ENCODE measurements at regions not wholly inside any gene's neighbourhood (a gene's known extent, or its start where the extent isn't known, plus 50 kb on each side); places are given as distances from the start of the nearest gene placed in this dataset.

- no peaks in the 10 kb centered on the region for H3K36me3 Mint-ChIP-seq (ENCODE audit: low read depth)
- H3K9me3 Mint-ChIP-seq, result peaks cover 5% of the 10 kb centered on the region
- H3K4me1 Mint-ChIP-seq, result no peaks in the 10 kb centered on the region
- no peak overlapping the region for H3K4me3 Mint-ChIP-seq
- no peaks in the 10 kb centered on the region for H3K27me3 Mint-ChIP-seq (ENCODE audit: low read depth)
- no peak overlapping the region for H3K27ac Mint-ChIP-seq (ENCODE audit: unreplicated experiment)
- no peak for TF ChIP-seq CTCF (conservative IDR thresholded peaks at IDR 0.05)
- DNase-seq (ENCODE audit: low read depth, low spot score), result no peak
These were observed 197.2 kb upstream of the FSHR start for GRCh38 chr2:49351560-49351959.

GRCh38 chr2:49343638-49344037, 189.3 kb upstream of the FSHR start:
- TF ChIP-seq CTCF (conservative IDR thresholded peaks at IDR 0.05), result no peak
- Mint-ChIP-seq H3K27me3 (ENCODE audit: low read depth) (no peaks in the 10 kb centered on the region), H3K27ac (ENCODE audit: unreplicated experiment) (no peak overlapping the region), H3K9me3 (peaks cover 5% of the 10 kb centered on the region), H3K36me3 (ENCODE audit: low read depth) (no peaks in the 10 kb centered on the region), H3K4me3 (no peak overlapping the region), H3K4me1 (no peaks in the 10 kb centered on the region)
- DNase-seq (ENCODE audit: low read depth, low spot score), result no peak

GRCh38 chr2:49342156-49342555, 187.8 kb upstream of the FSHR start:
- H3K27me3 Mint-ChIP-seq (ENCODE audit: low read depth), result no peaks in the 10 kb centered on the region
- no peak for DNase-seq (ENCODE audit: low read depth, low spot score)
- no peak for TF ChIP-seq CTCF (conservative IDR thresholded peaks at IDR 0.05)
- H3K4me1 Mint-ChIP-seq, result no peaks in the 10 kb centered on the region
- H3K27ac Mint-ChIP-seq (ENCODE audit: unreplicated experiment), result no peak overlapping the region
- H3K36me3 Mint-ChIP-seq (ENCODE audit: low read depth), result no peaks in the 10 kb centered on the region
- peaks cover 2% of the 10 kb centered on the region for H3K9me3 Mint-ChIP-seq
- H3K4me3 Mint-ChIP-seq, result no peak overlapping the region

GRCh38 chr2:49335546-49335945, 181.2 kb upstream of the FSHR start:
- no peak for TF ChIP-seq CTCF (conservative IDR thresholded peaks at IDR 0.05)
- Mint-ChIP-seq H3K27me3 (ENCODE audit: low read depth) (peaks cover 8% of the 10 kb centered on the region), H3K36me3 (ENCODE audit: low read depth) (no peaks in the 10 kb centered on the region), H3K27ac (ENCODE audit: unreplicated experiment) (no peak overlapping the region), H3K9me3 (no peaks in the 10 kb centered on the region), H3K4me1 (no peaks in the 10 kb centered on the region), H3K4me3 (no peak overlapping the region)
- no peak for DNase-seq (ENCODE audit: low read depth, low spot score)

- H3K4me1 Mint-ChIP-seq, result no peaks in the 10 kb centered on the region
- no peak for TF ChIP-seq CTCF (conservative IDR thresholded peaks at IDR 0.05)
- DNase-seq (ENCODE audit: low read depth, low spot score), result no peak
- no peaks in the 10 kb centered on the region for H3K9me3 Mint-ChIP-seq
- peaks cover 9% of the 10 kb centered on the region for H3K27me3 Mint-ChIP-seq (ENCODE audit: low read depth)
- no peak overlapping the region for H3K4me3 Mint-ChIP-seq
- H3K27ac Mint-ChIP-seq (ENCODE audit: unreplicated experiment), result no peak overlapping the region
- no peaks in the 10 kb centered on the region for H3K36me3 Mint-ChIP-seq (ENCODE audit: low read depth)
These were observed 178.1 kb upstream of the FSHR start for GRCh38 chr2:49332415-49332814.

GRCh38 chr2:49318531-49318930, 164.2 kb upstream of the FSHR start:
- Mint-ChIP-seq H3K27ac (ENCODE audit: unreplicated experiment) (no peak overlapping the region), H3K36me3 (ENCODE audit: low read depth) (no peaks in the 10 kb centered on the region)

More at GRCh38 chr2:49318531-49318930, 164.2 kb upstream of the FSHR start:
- H3K27me3 Mint-ChIP-seq (ENCODE audit: low read depth), result no peaks in the 10 kb centered on the region
- H3K9me3 Mint-ChIP-seq, result peaks cover 3% of the 10 kb centered on the region
- no peaks in the 10 kb centered on the region for H3K4me1 Mint-ChIP-seq
- no peak overlapping the region for H3K4me3 Mint-ChIP-seq
- DNase-seq (ENCODE audit: low read depth, low spot score), result no peak
- TF ChIP-seq CTCF (conservative IDR thresholded peaks at IDR 0.05), result no peak
